GM12892 (cell line): ENCODE measurements at regions not wholly inside any gene's neighbourhood (a gene's known extent, or its start where the extent isn't known, plus 50 kb on each side); places are given as distances from the start of the nearest gene placed in this dataset.

ENCODE experiments used
- POLR2A ChIP-seq: IDR thresholded peaks from 2 replicates; pipeline ENCODE4 v1.6.1; 2011; ENCODE audit warnings: low read depth, low read length, control low read depth
- POLR2AphosphoS5 ChIP-seq: IDR thresholded peaks from 2 replicates; pipeline ENCODE4 v1.6.1; 2011; ENCODE audit warnings: low read depth, low read length, control low read depth
- TAF1 ChIP-seq: IDR thresholded peaks from 2 replicates; pipeline ENCODE4 v1.6.1; 2011; ENCODE audit warnings: low read depth, mild to moderate bottlenecking, control low read depth, low read length, borderline replicate concordance

GRCh38 chr11:19579957-19580356 is 132.7 kb upstream of the NAV2 start:
- TF ChIP-seq POLR2AphosphoS5: no peak
- TF ChIP-seq POLR2A: no peak
- no peak for TF ChIP-seq TAF1
